Neuron (in vitro differentiated cells): ENCODE measurements at regions not wholly inside any gene's neighbourhood (a gene's known extent, or its start where the extent isn't known, plus 50 kb on each side); places are given as distances from the start of the nearest gene placed in this dataset.

Experiments
- H2AFZ ChIP-seq: one replicate; pipeline ENCODE4 v1.6.1; 2013; ENCODE audit warnings: low read depth, mild to moderate bottlenecking, inconsistent platforms, low read length, moderate library complexity
- H3K27me3 ChIP-seq: one replicate; pipeline ENCODE4 v1.6.1; 2013; ENCODE audit warnings: low read length; ENCODE audit not compliant: insufficient read depth
- H3K36me3 ChIP-seq: one replicate; pipeline ENCODE4 v1.6.1; 2013; ENCODE audit warnings: low read length; ENCODE audit not compliant: insufficient read depth
- H3K4me1 ChIP-seq: one replicate; pipeline ENCODE4 v1.6.1; 2013; ENCODE audit warnings: low read length; ENCODE audit not compliant: insufficient read depth
- H3K4me3 ChIP-seq: 2 replicates; pipeline ENCODE4 v1.5.1; 2013; ENCODE audit warnings: mild to moderate bottlenecking, low read length, moderate library complexity
- H3K9me3 ChIP-seq: one replicate; pipeline ENCODE4 v1.6.1; 2013; ENCODE audit warnings: low read length

GRCh38 chr6:6704103-6705060, 115.9 kb downstream of the LY86 start:
- Histone ChIP-seq H3K36me3 (no peaks in the 10 kb centered on the region), H3K4me1 (no peaks in the 10 kb centered on the region), H3K4me3 (no peak overlapping the region), H3K9me3 (no peaks in the 10 kb centered on the region), H3K27me3 (no peaks in the 10 kb centered on the region), H2AFZ (no peak overlapping the region)

GRCh38 chr6:6705061-6705425, 116.5 kb downstream of the LY86 start:
- Histone ChIP-seq H3K4me1 (no peaks in the 10 kb centered on the region), H3K9me3 (no peaks in the 10 kb centered on the region), H3K36me3 (no peaks in the 10 kb centered on the region), H3K27me3 (no peaks in the 10 kb centered on the region), H2AFZ (no peak overlapping the region), H3K4me3 (no peak overlapping the region)

GRCh38 chr6:6705915-6706675, 117.6 kb downstream of the LY86 start:
- no peaks in the 10 kb centered on the region for H3K4me1 ChIP-seq
- H3K4me3 ChIP-seq, result no peak overlapping the region
- H3K36me3 ChIP-seq, result no peaks in the 10 kb centered on the region
- H2AFZ ChIP-seq, result no peak overlapping the region
- no peaks in the 10 kb centered on the region for H3K9me3 ChIP-seq
- H3K27me3 ChIP-seq, result no peaks in the 10 kb centered on the region

GRCh38 chr6:6707143-6707542, 118.6 kb downstream of the LY86 start:
- H3K36me3 ChIP-seq, result no peaks in the 10 kb centered on the region
- no peak overlapping the region for H3K4me3 ChIP-seq
- H3K27me3 ChIP-seq, result no peaks in the 10 kb centered on the region
- no peaks in the 10 kb centered on the region for H3K4me1 ChIP-seq
- H3K9me3 ChIP-seq, result no peaks in the 10 kb centered on the region
- H2AFZ ChIP-seq, result no peak overlapping the region

GRCh38 chr6:6709106-6709505, 120.6 kb downstream of the LY86 start:
- Histone ChIP-seq H3K27me3 (no peaks in the 10 kb centered on the region), H3K9me3 (no peaks in the 10 kb centered on the region), H2AFZ (no peak overlapping the region), H3K4me1 (no peaks in the 10 kb centered on the region), H3K4me3 (no peak overlapping the region), H3K36me3 (no peaks in the 10 kb centered on the region)

- H3K9me3 ChIP-seq, result no peaks in the 10 kb centered on the region
- H3K4me3 ChIP-seq, result no peak overlapping the region
- H3K36me3 ChIP-seq, result no peaks in the 10 kb centered on the region
- no peak overlapping the region for H2AFZ ChIP-seq
- no peaks in the 10 kb centered on the region for H3K27me3 ChIP-seq
- H3K4me1 ChIP-seq, result no peaks in the 10 kb centered on the region
Observed at GRCh38 chr6:6711031-6711785, 122.7 kb downstream of the LY86 start.

- no peaks in the 10 kb centered on the region for H3K36me3 ChIP-seq
- H3K27me3 ChIP-seq, result no peaks in the 10 kb centered on the region
- no peak overlapping the region for H2AFZ ChIP-seq
- no peaks in the 10 kb centered on the region for H3K4me1 ChIP-seq
- no peak overlapping the region for H3K4me3 ChIP-seq
- H3K9me3 ChIP-seq, result no peaks in the 10 kb centered on the region
Observed at GRCh38 chr6:6711832-6712448, 123.4 kb downstream of the LY86 start.

- Histone ChIP-seq H3K4me1 (no peaks in the 10 kb centered on the region), H3K4me3 (no peak overlapping the region), H3K9me3 (no peaks in the 10 kb centered on the region), H3K27me3 (no peaks in the 10 kb centered on the region), H2AFZ (no peak overlapping the region), H3K36me3 (no peaks in the 10 kb centered on the region)
Observed at GRCh38 chr6:6712449-6713403, 124.2 kb downstream of the LY86 start.

GRCh38 chr6:6713657-6714056, 125.1 kb downstream of the LY86 start:
- Histone ChIP-seq H3K4me3 (no peak overlapping the region), H3K36me3 (no peaks in the 10 kb centered on the region), H2AFZ (no peak overlapping the region), H3K9me3 (no peaks in the 10 kb centered on the region), H3K27me3 (no peaks in the 10 kb centered on the region), H3K4me1 (no peaks in the 10 kb centered on the region)

GRCh38 chr6:6714118-6714897, 125.8 kb downstream of the LY86 start:
- H3K9me3 ChIP-seq, result no peaks in the 10 kb centered on the region
- no peaks in the 10 kb centered on the region for H3K4me1 ChIP-seq
- H3K4me3 ChIP-seq, result no peak overlapping the region
- no peak overlapping the region for H2AFZ ChIP-seq
- H3K27me3 ChIP-seq, result no peaks in the 10 kb centered on the region
- no peaks in the 10 kb centered on the region for H3K36me3 ChIP-seq

GRCh38 chr6:6714953-6715352, 126.4 kb downstream of the LY86 start:
- Histone ChIP-seq H3K27me3 (no peaks in the 10 kb centered on the region), H3K4me1 (no peaks in the 10 kb centered on the region)

More at GRCh38 chr6:6714953-6715352, 126.4 kb downstream of the LY86 start:
- H3K9me3 ChIP-seq, result no peaks in the 10 kb centered on the region
- H3K4me3 ChIP-seq, result no peak overlapping the region
- no peaks in the 10 kb centered on the region for H3K36me3 ChIP-seq
- no peak overlapping the region for H2AFZ ChIP-seq
